ENCODE measurements at regions not wholly inside any gene's neighbourhood (a gene's known extent, or its start where the extent isn't known, plus 50 kb on each side); places are given as distances from the start of the nearest gene placed in this dataset.
A peak's percentile ranks its signal among the peaks of the same experiment; 100 is the strongest.

DNA sequence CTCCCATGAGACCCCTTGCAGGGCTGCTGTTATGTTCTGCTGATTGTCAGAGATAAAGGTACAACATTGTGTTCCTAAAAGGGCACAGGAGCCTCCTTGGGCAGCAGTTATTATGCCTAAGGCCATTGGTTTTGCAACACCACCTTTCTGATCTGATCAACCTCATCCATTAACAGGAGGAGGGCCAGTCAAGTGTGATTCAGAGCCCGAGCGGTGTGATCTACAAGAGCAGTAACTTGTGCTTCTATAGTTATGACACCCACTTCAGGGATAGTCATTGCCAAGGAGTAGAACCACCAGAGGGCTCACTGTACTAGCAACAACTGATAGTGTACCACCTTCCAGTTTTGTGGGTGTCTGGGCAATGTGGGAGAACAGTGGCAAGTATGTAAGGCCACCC lies 1457.9 kb upstream of the CADM2 start:
- TF ChIP-seq, protein P1, sequence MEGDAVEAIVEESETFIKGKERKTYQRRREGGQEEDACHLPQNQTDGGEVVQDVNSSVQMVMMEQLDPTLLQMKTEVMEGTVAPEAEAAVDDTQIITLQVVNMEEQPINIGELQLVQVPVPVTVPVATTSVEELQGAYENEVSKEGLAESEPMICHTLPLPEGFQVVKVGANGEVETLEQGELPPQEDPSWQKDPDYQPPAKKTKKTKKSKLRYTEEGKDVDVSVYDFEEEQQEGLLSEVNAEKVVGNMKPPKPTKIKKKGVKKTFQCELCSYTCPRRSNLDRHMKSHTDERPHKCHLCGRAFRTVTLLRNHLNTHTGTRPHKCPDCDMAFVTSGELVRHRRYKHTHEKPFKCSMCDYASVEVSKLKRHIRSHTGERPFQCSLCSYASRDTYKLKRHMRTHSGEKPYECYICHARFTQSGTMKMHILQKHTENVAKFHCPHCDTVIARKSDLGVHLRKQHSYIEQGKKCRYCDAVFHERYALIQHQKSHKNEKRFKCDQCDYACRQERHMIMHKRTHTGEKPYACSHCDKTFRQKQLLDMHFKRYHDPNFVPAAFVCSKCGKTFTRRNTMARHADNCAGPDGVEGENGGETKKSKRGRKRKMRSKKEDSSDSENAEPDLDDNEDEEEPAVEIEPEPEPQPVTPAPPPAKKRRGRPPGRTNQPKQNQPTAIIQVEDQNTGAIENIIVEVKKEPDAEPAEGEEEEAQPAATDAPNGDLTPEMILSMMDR (IDR thresholded peaks at IDR 0.05; ENCODE audit: control insufficient read depth, extremely low read depth, insufficient read depth) = no peak
- DNase-seq (ENCODE audit: low read depth) = no peak
- no peak overlapping the region for H3K4me3 ChIP-seq (ENCODE audit: low read depth, low read length)

DNA sequence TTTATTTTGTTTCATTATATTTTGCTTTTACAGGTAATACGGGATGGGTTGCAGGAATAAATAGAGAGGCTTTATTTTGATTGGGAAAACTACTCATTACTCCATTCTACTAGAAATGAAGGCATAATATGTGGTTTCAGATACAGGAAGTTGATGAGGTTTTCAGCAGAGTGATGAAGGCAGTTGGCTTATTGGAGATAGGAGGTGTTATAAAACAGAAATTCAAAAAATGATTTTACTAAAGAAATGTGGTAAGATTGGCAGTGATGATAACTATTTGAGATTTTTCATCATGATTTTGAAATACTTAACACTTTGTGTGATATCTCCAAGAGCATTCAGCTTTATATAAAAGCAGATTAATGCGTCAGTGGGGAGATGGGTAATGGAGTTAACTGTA lies 1445.7 kb upstream of the CADM2 start:
- TF ChIP-seq, protein P1 (IDR thresholded peaks at IDR 0.05; ENCODE audit: control insufficient read depth, extremely low read depth, insufficient read depth) = no peak
- no peak for DNase-seq (ENCODE audit: low read depth)
- H3K4me3 ChIP-seq (ENCODE audit: low read depth, low read length) = no peak overlapping the region

DNA sequence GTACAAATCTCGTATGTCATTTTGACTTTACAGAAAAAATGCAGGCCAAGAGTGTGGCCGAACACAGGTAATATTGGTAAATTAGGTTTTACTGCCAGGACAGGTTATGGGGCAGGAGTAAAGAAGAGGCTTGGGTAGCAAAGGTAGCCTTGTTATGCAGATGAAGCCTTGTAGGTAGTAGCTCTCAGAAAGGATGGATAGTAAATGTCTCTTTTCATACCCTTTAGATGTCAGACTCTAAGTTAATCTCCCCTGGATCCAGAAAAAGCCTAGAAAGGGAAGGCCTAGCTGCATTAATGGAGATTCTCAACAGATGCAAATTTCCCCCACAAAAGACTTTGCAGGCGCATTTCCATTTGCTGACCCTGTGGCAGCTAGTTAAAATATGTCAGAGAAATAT lies 1445.1 kb upstream of the CADM2 start:
- no peak for DNase-seq (ENCODE audit: low read depth)
- H3K4me3 ChIP-seq (ENCODE audit: low read depth, low read length) = no peak overlapping the region
- TF ChIP-seq, protein P1 (IDR thresholded peaks at IDR 0.05; ENCODE audit: control insufficient read depth, extremely low read depth, insufficient read depth) = no peak

DNA sequence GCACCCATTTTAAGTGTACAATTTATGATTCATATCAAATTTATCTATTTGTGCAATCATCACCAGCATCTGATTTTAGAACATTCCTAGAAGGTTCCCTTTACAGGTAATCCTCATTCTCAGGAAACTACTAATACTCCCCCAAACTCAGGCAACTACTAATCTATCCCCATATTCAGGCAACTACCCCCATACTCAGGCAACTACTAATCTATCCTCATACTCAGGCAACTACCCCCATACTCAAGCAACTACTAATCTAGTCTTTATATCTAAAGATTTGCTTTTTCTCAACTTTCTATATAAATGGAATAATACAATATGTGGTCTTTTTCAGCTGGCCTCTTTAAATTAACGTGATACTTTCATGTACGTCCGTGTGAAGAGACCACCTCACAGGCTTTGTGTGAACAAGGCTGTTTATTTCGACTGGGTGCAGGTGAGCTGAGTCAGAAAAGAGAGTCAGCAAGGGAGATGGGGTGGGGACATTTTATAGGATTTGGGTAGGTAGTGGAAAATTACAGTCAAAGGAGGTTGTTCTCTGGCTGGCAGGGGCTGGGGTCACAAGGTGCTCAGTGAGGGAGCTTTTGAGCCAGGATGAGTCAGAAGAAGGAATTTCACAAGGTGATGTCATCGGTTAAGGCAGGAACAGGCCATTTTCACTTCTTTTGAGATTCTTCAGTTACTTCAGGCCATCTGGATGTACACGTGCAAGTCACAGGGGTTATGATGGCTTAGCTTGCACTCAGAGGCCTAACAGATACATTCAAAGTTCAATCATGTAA lies 1444.5 kb upstream of the CADM2 start:
- no peak overlapping the region for H3K4me3 ChIP-seq (ENCODE audit: low read depth, low read length)
- no peak for DNase-seq (ENCODE audit: low read depth)
- TF ChIP-seq, protein P1 (IDR thresholded peaks at IDR 0.05; ENCODE audit: control insufficient read depth, extremely low read depth, insufficient read depth) = no peak

DNA sequence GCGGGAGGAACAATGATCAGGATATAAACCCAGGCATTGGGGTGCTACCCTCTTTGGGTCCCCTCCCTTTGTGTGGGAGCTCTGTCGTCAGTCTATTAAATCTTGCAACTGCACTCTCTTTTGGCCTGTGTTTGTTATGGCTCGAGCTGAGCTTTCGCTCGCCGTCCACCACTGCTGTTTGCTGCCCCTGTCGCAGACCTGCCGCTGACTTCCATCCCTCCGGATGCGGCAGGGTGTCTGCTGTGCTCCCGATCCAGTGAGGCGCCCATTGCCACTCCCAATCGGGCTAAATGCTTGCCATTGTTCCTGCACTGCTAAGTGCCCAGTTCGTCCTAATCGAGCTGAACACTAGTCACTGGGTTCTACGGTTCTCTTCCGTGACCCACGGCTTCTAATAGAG lies 1443.7 kb upstream of the CADM2 start:
- TF ChIP-seq, protein P1 (IDR thresholded peaks at IDR 0.05; ENCODE audit: control insufficient read depth, extremely low read depth, insufficient read depth) = no peak

DNA sequence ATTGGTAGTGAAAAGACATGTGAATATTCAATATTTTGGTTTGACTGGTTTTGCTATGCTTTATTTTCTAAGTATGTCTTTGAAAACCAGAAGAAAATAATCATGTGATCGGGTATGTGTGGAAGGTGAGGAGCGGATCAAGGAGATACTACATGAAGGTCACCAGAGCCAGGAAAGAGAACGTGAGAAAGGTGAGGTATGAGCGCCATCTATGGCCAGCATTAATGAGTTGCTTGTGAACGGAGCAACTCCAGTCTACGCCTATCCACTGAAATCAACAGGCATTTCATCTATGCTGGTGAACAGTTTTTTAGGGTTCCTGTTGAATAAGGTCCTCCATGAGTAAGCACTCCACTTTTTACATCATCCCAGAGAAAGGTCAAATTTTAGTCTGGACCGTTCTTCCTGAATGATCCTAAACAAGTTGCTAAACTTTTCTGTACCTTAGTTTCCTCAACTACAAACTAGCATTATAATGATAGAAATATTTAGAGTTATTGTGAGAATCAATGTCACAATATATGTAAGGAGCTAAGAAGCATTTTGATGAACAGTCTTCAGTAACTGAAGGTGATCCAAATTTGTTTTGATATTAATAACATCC lies 1435.2 kb upstream of the CADM2 start:
- TF ChIP-seq, protein P1 (IDR thresholded peaks at IDR 0.05; ENCODE audit: control insufficient read depth, extremely low read depth, insufficient read depth) = peak; percentile 95
- DNase-seq (ENCODE audit: low read depth) = peak; percentile 63
- no peak overlapping the region for H3K4me3 ChIP-seq (ENCODE audit: low read depth, low read length)

More for the DNA sequence above, 1443.7 kb upstream of the CADM2 start:
- no peak for DNase-seq (ENCODE audit: low read depth)
- H3K4me3 ChIP-seq (ENCODE audit: low read depth, low read length) = no peak overlapping the region
